HUES64 (cell line): ENCODE measurements at regions not wholly inside any gene's neighbourhood (a gene's known extent, or its start where the extent isn't known, plus 50 kb on each side); places are given as distances from the start of the nearest gene placed in this dataset.

ENCODE experiments used
- H3K27ac ChIP-seq: 2 replicates; pipeline ENCODE4 v1.7.0; 2013; ENCODE audit warnings: low read depth, low read length, inconsistent platforms
- H3K27me3 ChIP-seq: 2 replicates; pipeline ENCODE4 v1.6.1; 2013; ENCODE audit warnings: mild to moderate bottlenecking, low read length; ENCODE audit not compliant: insufficient read depth
- H3K36me3 ChIP-seq: 2 replicates; pipeline ENCODE4 v1.6.1; 2013; ENCODE audit warnings: mild to moderate bottlenecking, low read length; ENCODE audit not compliant: insufficient read depth
- H3K4me1 ChIP-seq: 2 replicates; pipeline ENCODE4 v1.6.1; 2013; ENCODE audit warnings: mild to moderate bottlenecking, low read length, moderate library complexity; ENCODE audit not compliant: insufficient read depth
- H3K4me3 ChIP-seq: 2 replicates; pipeline ENCODE4 v1.5.1; 2013; ENCODE audit warnings: mild to moderate bottlenecking, low read length, moderate library complexity
- H3K9ac ChIP-seq: 2 replicates; pipeline ENCODE4 v1.6.1; 2013; ENCODE audit warnings: mild to moderate bottlenecking, low read depth, low read length
- H3K9me3 ChIP-seq: 2 replicates; pipeline ENCODE4 v1.6.1; 2013; ENCODE audit warnings: low read depth, low read length; ENCODE audit not compliant: insufficient read depth
- WGBS: fragments of 150-250, 120-280 bp; methylation state at CpG from one replicate; pipeline ENCODE4 v1.1.7; 2013; ENCODE audit warnings: missing lambda C conversion rate; 5-methylcytosine and 5-hydroxymethylcytosine counted together

DNA sequence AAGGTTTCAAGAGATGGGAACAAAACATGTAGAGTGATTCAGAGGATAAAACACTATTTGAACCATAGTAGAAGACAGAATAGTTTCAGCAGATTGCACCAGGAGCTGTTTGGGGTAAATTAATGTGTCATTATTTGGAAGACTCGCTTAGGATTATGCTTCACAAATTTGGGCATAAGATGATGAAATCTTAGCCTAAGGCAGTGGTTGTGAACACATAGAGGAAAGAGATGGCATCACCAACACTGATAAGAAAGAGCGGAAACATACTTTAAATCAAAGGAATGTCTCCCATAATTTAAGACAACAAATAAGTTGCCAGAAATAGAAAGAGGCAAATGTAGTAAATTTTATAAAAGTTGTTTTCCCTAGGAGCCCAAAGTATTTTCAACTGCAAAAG is 66.1 kb upstream of the TBCA start:
- Histone ChIP-seq H3K4me1 (peaks cover 21% of the 10 kb centered on the region), H3K36me3 (no peaks in the 10 kb centered on the region), H3K4me3 (no peak overlapping the region), H3K27me3 (peaks cover 99% of the 10 kb centered on the region), H3K9me3 (no peaks in the 10 kb centered on the region), H3K27ac (no peak overlapping the region), H3K9ac (no peak overlapping the region)
- 88% methylated on average over 1 of the region's 2 CpGs for WGBS

DNA sequence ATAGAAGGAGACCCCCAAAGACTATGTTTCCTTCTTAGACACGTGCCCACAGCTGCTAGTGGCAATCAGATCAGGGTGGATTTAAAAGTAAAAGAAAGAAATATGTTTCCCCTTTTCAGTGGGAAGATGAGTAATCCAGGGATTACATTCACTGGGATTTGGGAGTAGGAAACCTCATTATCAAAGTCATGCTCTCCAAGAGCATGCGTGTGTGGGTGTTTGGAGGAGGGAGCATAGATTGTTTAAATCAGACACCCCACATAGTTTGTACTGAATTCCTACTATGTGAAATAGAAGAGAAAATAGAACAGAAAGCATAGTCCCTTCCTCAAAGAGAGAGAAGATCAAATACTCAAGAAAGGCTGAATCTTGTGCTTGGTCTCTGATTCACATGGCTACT is 65.5 kb upstream of the TBCA start:
- WGBS = 50% methylated on average over 1 of the region's 2 CpGs
- no peaks in the 10 kb centered on the region for H3K9me3 ChIP-seq
- H3K4me3 ChIP-seq = no peak overlapping the region
- H3K27me3 ChIP-seq = peaks cover 97% of the 10 kb centered on the region
- H3K36me3 ChIP-seq = no peaks in the 10 kb centered on the region
- H3K4me1 ChIP-seq = peaks cover 15% of the 10 kb centered on the region
- no peak overlapping the region for H3K27ac ChIP-seq
- H3K9ac ChIP-seq = no peak overlapping the region

DNA sequence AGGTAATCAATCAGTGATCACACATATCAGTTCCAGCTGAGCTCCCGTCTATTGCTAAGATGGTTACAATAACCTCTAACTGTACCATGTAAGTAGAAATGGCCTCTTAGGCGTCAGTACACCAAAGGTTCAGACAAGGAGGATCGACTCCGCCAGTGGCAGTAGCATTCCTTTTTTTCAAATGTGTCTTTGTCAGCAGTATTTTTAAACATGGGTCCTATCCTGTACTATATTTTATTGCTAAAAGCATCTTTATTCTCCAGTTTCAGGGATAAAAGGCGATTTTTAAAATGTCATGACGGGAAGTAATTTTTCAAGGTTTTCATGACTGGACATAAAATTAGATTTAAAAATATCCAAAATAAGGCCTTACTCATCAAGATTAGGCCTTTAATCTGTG is 64.8 kb upstream of the TBCA start:
- 87% methylated on average over 5 of the region's 6 CpGs for WGBS
- Histone ChIP-seq H3K4me3 (no peak overlapping the region), H3K4me1 (peaks cover 9% of the 10 kb centered on the region), H3K36me3 (no peaks in the 10 kb centered on the region), H3K27ac (no peak overlapping the region), H3K27me3 (peaks cover 95% of the 10 kb centered on the region), H3K9me3 (no peaks in the 10 kb centered on the region), H3K9ac (no peak overlapping the region)

DNA sequence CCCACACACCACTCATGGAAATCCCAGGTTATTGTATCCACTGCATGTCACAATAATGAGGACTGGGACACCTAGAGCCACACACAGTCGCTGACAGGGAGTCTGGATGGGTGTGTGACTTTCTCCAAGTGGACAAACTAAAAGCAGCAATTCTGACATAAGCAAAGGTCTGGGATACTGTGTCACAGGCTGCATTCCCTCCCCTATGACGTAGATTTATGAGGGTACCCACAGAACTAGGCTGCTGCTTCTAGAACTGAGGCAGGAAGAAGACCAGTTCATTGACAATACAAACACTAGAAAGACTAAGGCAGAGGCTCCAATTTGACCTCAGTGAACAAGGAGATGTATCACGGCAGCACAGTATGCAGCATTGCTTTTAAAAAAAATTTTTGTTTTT is 63.6 kb upstream of the TBCA start:
- H3K36me3 ChIP-seq = no peaks in the 10 kb centered on the region
- H3K27ac ChIP-seq = no peak overlapping the region
- peaks cover 82% of the 10 kb centered on the region for H3K27me3 ChIP-seq
- WGBS = 91% methylated on average over 3 of the region's 3 CpGs
- H3K4me1 ChIP-seq = peaks cover 9% of the 10 kb centered on the region
- H3K9me3 ChIP-seq = no peaks in the 10 kb centered on the region
- H3K9ac ChIP-seq = no peak overlapping the region
- no peak overlapping the region for H3K4me3 ChIP-seq

DNA sequence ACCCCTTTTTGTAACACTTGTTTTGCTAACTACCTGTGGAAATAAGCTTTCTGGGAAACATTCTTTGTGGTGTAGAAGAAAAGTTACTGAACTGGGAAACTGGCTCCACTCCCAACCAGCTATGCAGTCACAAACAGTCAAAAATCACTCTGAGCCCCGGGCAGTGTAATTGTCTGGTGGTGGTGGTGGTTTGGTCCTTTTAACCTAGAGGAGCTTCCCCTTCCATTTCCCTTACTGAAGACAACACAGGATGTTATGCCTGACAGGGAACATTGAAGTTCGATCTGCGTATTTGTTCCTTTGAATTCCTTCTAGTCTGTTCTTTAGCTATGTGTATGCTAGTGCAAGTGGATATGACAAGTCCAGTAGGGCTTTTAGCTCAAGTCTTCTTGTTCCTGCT is 56.8 kb upstream of the TBCA start:
- 78% methylated on average over 2 of the region's 3 CpGs for WGBS
- peaks cover 16% of the 10 kb centered on the region; the same call in 1 of the 2 replicates for H3K27me3 ChIP-seq

DNA sequence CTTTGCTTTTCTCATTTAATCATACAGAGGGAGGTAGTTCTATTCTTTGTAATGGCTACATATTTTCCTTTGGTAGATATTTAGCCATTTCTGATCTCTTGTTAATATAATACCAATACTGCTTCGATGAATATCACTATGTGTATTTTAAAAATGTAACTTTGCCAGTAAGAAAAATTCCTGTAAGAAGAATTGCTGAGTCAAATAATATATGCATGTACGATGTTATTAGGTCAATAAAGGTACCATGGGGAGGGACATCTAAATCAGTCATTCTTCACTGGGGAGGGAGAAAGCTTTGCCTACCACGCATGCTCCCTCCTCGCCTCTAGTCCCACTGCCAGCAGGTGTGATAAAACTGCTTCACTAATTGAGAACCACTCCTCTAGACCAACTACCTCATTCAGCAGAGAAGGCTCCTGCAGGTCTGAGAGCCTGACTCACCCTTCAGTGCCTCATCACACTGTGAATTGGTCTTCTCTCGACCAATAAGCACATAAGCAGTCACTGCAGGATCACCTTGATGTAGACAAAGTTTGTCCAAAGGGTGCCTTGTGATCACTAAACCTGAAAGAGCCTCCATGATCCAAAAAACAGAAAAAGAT is 56.1 kb upstream of the TBCA start:
- Histone ChIP-seq H3K4me1 (peaks cover 11% of the 10 kb centered on the region), H3K9ac (no peak overlapping the region), H3K36me3 (no peaks in the 10 kb centered on the region), H3K9me3 (no peaks in the 10 kb centered on the region), H3K27me3 (peaks cover 9% of the 10 kb centered on the region; the same call in 1 of the 2 replicates), H3K27ac (no peak overlapping the region), H3K4me3 (no peak overlapping the region)
- 82% methylated on average over 5 of the region's 5 CpGs for WGBS

More for the DNA sequence above, 56.8 kb upstream of the TBCA start:
- no peak overlapping the region for H3K4me3 ChIP-seq
- H3K9me3 ChIP-seq = no peaks in the 10 kb centered on the region
- H3K36me3 ChIP-seq = no peaks in the 10 kb centered on the region
- peaks cover 11% of the 10 kb centered on the region for H3K4me1 ChIP-seq
- no peak overlapping the region for H3K9ac ChIP-seq
- H3K27ac ChIP-seq = no peak overlapping the region

DNA sequence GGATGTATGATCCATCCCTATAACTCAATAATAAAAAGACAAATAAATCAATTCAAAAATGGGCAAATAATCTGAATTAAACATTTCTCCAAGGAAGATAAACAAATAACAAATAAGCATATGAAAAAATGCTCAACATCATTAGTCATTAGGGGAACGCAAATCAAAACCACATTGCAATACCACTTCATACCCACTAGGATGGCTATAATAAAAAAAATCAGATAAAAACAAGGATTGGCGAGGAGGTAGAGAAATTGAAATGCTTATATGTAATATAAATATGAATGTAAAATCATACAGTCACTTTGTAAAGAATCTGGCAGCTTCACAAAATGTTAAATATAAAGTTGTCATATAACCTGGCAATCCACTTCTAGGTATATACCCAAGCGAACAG is 52.3 kb upstream of the TBCA start:
- H3K36me3 ChIP-seq = no peaks in the 10 kb centered on the region
- WGBS = 92% methylated on average over 2 of the region's 3 CpGs

More for the DNA sequence above, 52.3 kb upstream of the TBCA start:
- Histone ChIP-seq H3K27me3 (no peaks in the 10 kb centered on the region), H3K4me3 (no peak overlapping the region), H3K9me3 (no peaks in the 10 kb centered on the region), H3K9ac (no peak overlapping the region), H3K4me1 (peaks cover 20% of the 10 kb centered on the region), H3K27ac (no peak overlapping the region)
